IMR-90 (cell line): ENCODE measurements at regions not wholly inside any gene's neighbourhood (a gene's known extent, or its start where the extent isn't known, plus 50 kb on each side); places are given as distances from the start of the nearest gene placed in this dataset.

Experiments
- ATAC-seq: fragments of 200-7000 bp; cut with Tn5 transposase; 2 replicates; pipeline ENCODE4 v1.9.1; 2020; ENCODE audit warnings: low read depth, mild to moderate bottlenecking, moderate library complexity
- BruUV-seq: library from RNA; stranded (reverse); fragments of 400-500 nt; replicated peaks from 2 replicates; lab custom pipeline; 2021; lab: Mats Ljungman, UMichigan
- CTCF ChIA-PET: fragments of 300-600 bp; formaldehyde crosslinking; extraction: SDS; loops from one replicate; lab custom pipeline; 2021; ENCODE audit warnings: antibody characterized with exemption; lab: Yijun Ruan, JAX
- POLR2A ChIA-PET: fragments of 300-600 bp; sonication (Branson Sonifier 250); formaldehyde crosslinking; loops from one replicate; lab custom pipeline; 2022; ENCODE audit warnings: antibody characterized with exemption; ENCODE audit not compliant: unreplicated experiment; lab: Charles Lee
- DNase-seq: peaks from one replicate; pipeline ENCODE4 v3.0.0; 2013
- H2AFZ ChIP-seq: replicated peaks from 2 replicates; pipeline ENCODE3; 2013; ENCODE audit warnings: low read length, mild to moderate bottlenecking; ENCODE audit not compliant: poor library complexity
- H2AK5ac ChIP-seq: 2 replicates; pipeline ENCODE4 v1.6.1; 2013; ENCODE audit warnings: low read depth, low read length, inconsistent platforms
- H2AK9ac ChIP-seq: replicated peaks from 2 replicates; pipeline ENCODE3; 2013; ENCODE audit warnings: mild to moderate bottlenecking, low read depth, low read length, moderate library complexity; ENCODE audit not compliant: poor library complexity
- H2BK120ac ChIP-seq: 2 replicates; pipeline ENCODE4 v1.6.1; 2013; ENCODE audit warnings: low read depth, low read length, inconsistent platforms
- H2BK15ac ChIP-seq: 3 replicates; pipeline ENCODE4 v1.6.1; 2013; ENCODE audit warnings: low read depth, low read length, inconsistent platforms
- H2BK20ac ChIP-seq: 2 replicates; pipeline ENCODE4 v1.6.1; 2013; ENCODE audit warnings: low read depth, mild to moderate bottlenecking, inconsistent platforms, low read length, moderate library complexity
- H2BK5ac ChIP-seq: 2 replicates; pipeline ENCODE4 v1.6.1; 2013; ENCODE audit warnings: mild to moderate bottlenecking, low read depth, low read length, inconsistent platforms; ENCODE audit not compliant: poor library complexity, severe bottlenecking
- H3K14ac ChIP-seq: replicated peaks from 2 replicates; pipeline ENCODE4 v1.6.1; 2013; ENCODE audit warnings: low read depth, low read length, inconsistent platforms
- H3K18ac ChIP-seq: 2 replicates; pipeline ENCODE4 v1.6.1; 2013; ENCODE audit warnings: low read depth, low read length, control low read depth
- H3K23ac ChIP-seq: 2 replicates; pipeline ENCODE4 v1.6.1; 2013; ENCODE audit warnings: low read depth, low read length, inconsistent platforms
- H3K27ac ChIP-seq: 2 replicates; pipeline ENCODE4 v1.5.1; 2013; ENCODE audit warnings: mild to moderate bottlenecking, control low read depth, low read length; ENCODE audit not compliant: insufficient read depth
- H3K27me3 ChIP-seq: 2 replicates; pipeline ENCODE4 v1.6.1; 2013; ENCODE audit warnings: low read length; ENCODE audit not compliant: control insufficient read depth, insufficient read depth
- H3K36me3 ChIP-seq: 2 replicates; pipeline ENCODE4 v1.6.1; 2013; ENCODE audit warnings: low read length, mixed read lengths; ENCODE audit not compliant: control insufficient read depth, insufficient read depth
- H3K4ac ChIP-seq: 2 replicates; pipeline ENCODE4 v1.6.1; 2013; ENCODE audit warnings: low read depth, low read length, inconsistent platforms
- H3K4me1 ChIP-seq: 2 replicates; pipeline ENCODE4 v1.6.1; 2013; ENCODE audit warnings: low read length, mixed read lengths; ENCODE audit not compliant: control insufficient read depth, insufficient read depth
- H3K4me2 ChIP-seq: 2 replicates; pipeline ENCODE4 v1.6.1; 2013; ENCODE audit warnings: low read depth, mild to moderate bottlenecking, control low read depth, low read length, moderate library complexity
- H3K4me3 ChIP-seq: 2 replicates; pipeline ENCODE4 v1.5.1; 2013; ENCODE audit warnings: low read depth, mild to moderate bottlenecking, control low read depth, low read length, moderate library complexity; ENCODE audit not compliant: insufficient read depth
- H3K56ac ChIP-seq: 2 replicates; pipeline ENCODE4 v1.6.1; 2013; ENCODE audit warnings: low read length, inconsistent platforms; ENCODE audit not compliant: insufficient read depth; ENCODE audit errors: extremely low read depth
- H3K79me1 ChIP-seq, 2 experiments: 2 replicates each; pipeline ENCODE4 v1.6.1; 2013; ENCODE audit warnings: low read length in 2 of 2, inconsistent platforms in 1 of 2, low read depth in 1 of 2
- H3K9ac ChIP-seq: 2 replicates; pipeline ENCODE4 v1.6.1; 2013; ENCODE audit warnings: low read depth, low read length, control low read depth
- H3K9me1 ChIP-seq: 2 replicates; pipeline ENCODE4 v1.6.1; 2013; ENCODE audit warnings: low read length, inconsistent platforms; ENCODE audit not compliant: insufficient read depth
- H3K9me3 ChIP-seq: 2 replicates; pipeline ENCODE4 v1.6.1; 2013; ENCODE audit warnings: low read length; ENCODE audit not compliant: control insufficient read depth, insufficient read depth
- H4K20me1 ChIP-seq: 2 replicates; pipeline ENCODE4 v1.6.1; 2013; ENCODE audit warnings: low read length, inconsistent platforms; ENCODE audit not compliant: insufficient read depth
- H4K5ac ChIP-seq: 2 replicates; pipeline ENCODE4 v1.6.1; 2013; ENCODE audit warnings: mild to moderate bottlenecking, low read depth, low read length, control low read depth
- H4K8ac ChIP-seq, 2 experiments: 2 replicates each; pipeline ENCODE4 v1.6.1; 2013; ENCODE audit warnings: low read depth in 2 of 2, low read length in 2 of 2, control low read depth in 1 of 2, inconsistent platforms in 1 of 2
- H4K91ac ChIP-seq: 2 replicates; pipeline ENCODE4 v1.6.1; 2013; ENCODE audit warnings: low read depth, low read length, inconsistent platforms; ENCODE audit not compliant: insufficient read depth
- CEBPB ChIP-seq: IDR thresholded peaks from 2 replicates; pipeline ENCODE4 v1.6.1; 2012; ENCODE audit warnings: low read depth, low read length, improper control_type of control experiment
- CHD1 ChIP-seq: IDR thresholded peaks from 2 replicates; pipeline ENCODE4 v1.6.1; 2012; ENCODE audit warnings: low read depth, low read length, improper control_type of control experiment
- FOS ChIP-seq: fragments of 150-350 bp; IDR thresholded peaks from 2 replicates; pipeline ENCODE4 v1.6.1; 2016; ENCODE audit warnings: low read depth, low read length
- MAFK ChIP-seq: IDR thresholded peaks from 2 replicates; pipeline ENCODE4 v1.6.1; 2012; ENCODE audit warnings: low read depth, low read length, improper control_type of control experiment
- MAZ ChIP-seq: IDR thresholded peaks from 2 replicates; pipeline ENCODE4 v1.6.1; 2012; ENCODE audit warnings: low read depth, mild to moderate bottlenecking, low read length, improper control_type of control experiment, moderate library complexity, borderline replicate concordance
- MXI1 ChIP-seq: IDR thresholded peaks from 2 replicates; pipeline ENCODE4 v1.6.1; 2012; ENCODE audit warnings: low read depth, mild to moderate bottlenecking, low read length, moderate library complexity, borderline replicate concordance
- NFE2L2 ChIP-seq: fragments of 150-350 bp; IDR thresholded peaks from 2 replicates; pipeline ENCODE4 v1.6.1; 2016; ENCODE audit warnings: low read depth, mild to moderate bottlenecking, low read length
- POLR2A ChIP-seq: IDR thresholded peaks from 2 replicates; pipeline ENCODE4 v1.6.1; 2012; ENCODE audit warnings: mild to moderate bottlenecking, low read depth, low read length
- RCOR1 ChIP-seq: IDR thresholded peaks from 2 replicates; pipeline ENCODE4 v1.6.1; 2012; ENCODE audit warnings: mild to moderate bottlenecking, low read length, improper control_type of control experiment; ENCODE audit not compliant: insufficient replicate concordance
- RFX5 ChIP-seq: IDR thresholded peaks from 2 replicates; pipeline ENCODE4 v1.8.0; 2012; ENCODE audit warnings: low read depth, mild to moderate bottlenecking, low read length, moderate library complexity
- USF2 ChIP-seq: fragments of 150-350 bp; IDR thresholded peaks from 2 replicates; pipeline ENCODE4 v1.6.1; 2017; ENCODE audit warnings: mild to moderate bottlenecking, antibody characterized with exemption, low read length, low read depth
- WGBS, 2 experiments: methylation state at CpG; one replicate each; pipeline versions ENCODE4 v1.1.5 to v1.1.7; 2013; ENCODE audit warnings: missing lambda C conversion rate in 2 of 2; ENCODE audit not compliant: insufficient read length in 1 of 2; ENCODE audit errors: extremely low coverage in 2 of 2; 5-methylcytosine and 5-hydroxymethylcytosine counted together
- dilution Hi-C: fragments of 300-500 bp; cut with HindIII; formaldehyde crosslinking; loops from one replicate; pipeline ENCODE4 v1.14.3; 2018; ENCODE audit warnings: low sequenced_read_pairs; ENCODE audit not compliant: unreplicated experiment
- in situ Hi-C: fragments of 300-500 bp; cut with MboI; formaldehyde crosslinking; loops from 3 replicates; pipeline ENCODE4 v1.14.3; 2019; ENCODE audit warnings: low sequenced_read_pairs, inconsistent platforms, mixed read lengths
- intact Hi-C: fragments of 100-400 bp; cut with micrococcal nuclease; formaldehyde crosslinking; loops from 2 replicates; pipeline ENCODE4 v1.10.0; 2022

DNA sequence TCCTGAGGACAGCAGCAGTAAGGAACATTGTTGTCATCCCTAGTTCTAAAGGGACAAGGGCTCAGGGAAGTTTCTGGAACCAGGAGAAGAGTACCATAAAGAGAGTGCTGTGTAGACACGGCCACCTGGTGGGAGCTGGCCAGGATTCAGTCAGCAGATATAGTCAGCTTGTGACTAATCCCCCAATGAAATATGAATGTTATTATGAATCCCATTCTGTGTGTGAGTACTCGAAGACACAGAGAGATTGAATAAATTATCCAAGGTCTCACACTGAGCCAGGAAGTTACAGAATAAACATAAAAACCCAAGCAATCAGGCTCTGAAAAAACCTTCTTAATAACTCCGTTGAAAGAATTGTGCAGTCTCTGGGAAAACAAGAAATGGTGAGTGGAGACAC, 1359.5 kb downstream of the AACS start:
- H4K8ac ChIP-seq = no peak overlapping the region
- H2AK5ac ChIP-seq = no peak overlapping the region
- H3K27me3 ChIP-seq = no peaks in the 10 kb centered on the region
- ChIA-PET CTCF (no interaction called here), POLR2A (no interaction called here)
- H3K4me2 ChIP-seq = no peak overlapping the region
- no peak overlapping the region for H2AK9ac ChIP-seq
- no peak overlapping the region for H2BK20ac ChIP-seq
- H3K4ac ChIP-seq = no peak overlapping the region
- no peak overlapping the region for H3K14ac ChIP-seq
- intact Hi-C loops (no loop called here), in situ Hi-C loops (no loop called here), dilution Hi-C loops (no loop called here)
- DNase-seq (no peak), ATAC-seq (no peak)
- H2BK120ac ChIP-seq = no peak overlapping the region
- no peaks in the 10 kb centered on the region for H3K4me1 ChIP-seq
- H3K79me1 ChIP-seq = no peaks in the 10 kb centered on the region
- TF ChIP-seq CHD1 (no peak), POLR2A (no peak), CEBPB (no peak), MXI1 (no peak), MAFK (no peak), FOS (no peak), NFE2L2 (no peak), RFX5 (no peak), MAZ (no peak), RCOR1 (no peak), USF2 (no peak)
- no TSS peak for BruUV-seq
- H3K9me3 ChIP-seq = peaks cover 14% of the 10 kb centered on the region
- no peak overlapping the region for H2BK5ac ChIP-seq
- H3K56ac ChIP-seq = no peak overlapping the region
- no peak overlapping the region for H4K91ac ChIP-seq
- H2BK15ac ChIP-seq = no peak overlapping the region
- no peak overlapping the region for H3K18ac ChIP-seq
- H3K36me3 ChIP-seq = no peaks in the 10 kb centered on the region
- no peak overlapping the region for H3K9ac ChIP-seq
- H3K23ac ChIP-seq = no peak overlapping the region
- WGBS, 2 experiments = no CpG with 5 or more reads among the region's 3 CpGs
- no peak overlapping the region for H4K5ac ChIP-seq
- no peaks in the 10 kb centered on the region for H4K20me1 ChIP-seq
- no peak overlapping the region for H2AFZ ChIP-seq
- no peaks in the 10 kb centered on the region for H3K9me1 ChIP-seq
- no peak overlapping the region for H3K27ac ChIP-seq
- no peak overlapping the region for H3K4me3 ChIP-seq
